ENCODE measurements at regions not wholly inside any gene's neighbourhood (a gene's known extent, or its start where the extent isn't known, plus 50 kb on each side); places are given as distances from the start of the nearest gene placed in this dataset.
"Not testable (repeated sequence)": the region's sequence is repeated elsewhere in the genome, so short reads cannot be mapped to it uniquely, and the experiment has no call there.

GRCh38 chr4:137812258-137812657, 280.0 kb upstream of the PCDH18 start:
- no peak for TF ChIP-seq CTCF (IDR thresholded peaks at IDR 0.05; ENCODE audit: low read depth, low read length, missing control alignments)
- no peak overlapping the region for H3K4me3 ChIP-seq (replicated peaks; ENCODE audit: low read depth, low read length)
- DNase-seq (ENCODE audit: extremely low read depth, low read depth): no peak

GRCh38 chr4:137806420-137806819, 274.1 kb upstream of the PCDH18 start:
- DNase-seq (ENCODE audit: extremely low read depth, low read depth): no peak
- no peak for TF ChIP-seq CTCF (IDR thresholded peaks at IDR 0.05; ENCODE audit: low read depth, low read length, missing control alignments)
- no peak overlapping the region for H3K4me3 ChIP-seq (replicated peaks; ENCODE audit: low read depth, low read length)

- no peak overlapping the region for H3K4me3 ChIP-seq (replicated peaks; ENCODE audit: low read depth, low read length)
- TF ChIP-seq CTCF (IDR thresholded peaks at IDR 0.05; ENCODE audit: low read depth, low read length, missing control alignments): no peak
- no peak for DNase-seq (ENCODE audit: extremely low read depth, low read depth)
These were observed 272.7 kb upstream of the PCDH18 start for GRCh38 chr4:137804906-137805495.

- H3K4me3 ChIP-seq (replicated peaks; ENCODE audit: low read depth, low read length): no peak overlapping the region
- TF ChIP-seq CTCF (IDR thresholded peaks at IDR 0.05; ENCODE audit: low read depth, low read length, missing control alignments): no peak
- DNase-seq (ENCODE audit: extremely low read depth, low read depth): no peak
These were observed 268.6 kb upstream of the PCDH18 start for GRCh38 chr4:137800861-137801260.

- H3K4me3 ChIP-seq (replicated peaks; ENCODE audit: low read depth, low read length): no peak overlapping the region
- no peak for TF ChIP-seq CTCF (IDR thresholded peaks at IDR 0.05; ENCODE audit: low read depth, low read length, missing control alignments)
- DNase-seq (ENCODE audit: extremely low read depth, low read depth): no peak
These were observed 262.5 kb upstream of the PCDH18 start for GRCh38 chr4:137794764-137795254.

- H3K4me3 ChIP-seq (replicated peaks; ENCODE audit: low read depth, low read length); DNase-seq (ENCODE audit: extremely low read depth, low read depth): not testable (repeated sequence)
These were observed 257.0 kb upstream of the PCDH18 start for GRCh38 chr4:137789263-137789662.

GRCh38 chr4:137783923-137784322, 251.6 kb upstream of the PCDH18 start:
- DNase-seq (ENCODE audit: extremely low read depth, low read depth): not testable (repeated sequence)

GRCh38 chr4:137775701-137776100, 243.4 kb upstream of the PCDH18 start:
- DNase-seq (ENCODE audit: extremely low read depth, low read depth): no peak
- H3K4me3 ChIP-seq (replicated peaks; ENCODE audit: low read depth, low read length): no peak overlapping the region
- TF ChIP-seq CTCF (IDR thresholded peaks at IDR 0.05; ENCODE audit: low read depth, low read length, missing control alignments): no peak

More at GRCh38 chr4:137783923-137784322, 251.6 kb upstream of the PCDH18 start:
- H3K4me3 ChIP-seq (replicated peaks; ENCODE audit: low read depth, low read length): not testable (repeated sequence)
